ENCODE measurements at regions not wholly inside any gene's neighbourhood (a gene's known extent, or its start where the extent isn't known, plus 50 kb on each side); places are given as distances from the start of the nearest gene placed in this dataset.
"Not testable (repeated sequence)": the region's sequence is repeated elsewhere in the genome, so short reads cannot be mapped to it uniquely, and the experiment has no call there.

DNA sequence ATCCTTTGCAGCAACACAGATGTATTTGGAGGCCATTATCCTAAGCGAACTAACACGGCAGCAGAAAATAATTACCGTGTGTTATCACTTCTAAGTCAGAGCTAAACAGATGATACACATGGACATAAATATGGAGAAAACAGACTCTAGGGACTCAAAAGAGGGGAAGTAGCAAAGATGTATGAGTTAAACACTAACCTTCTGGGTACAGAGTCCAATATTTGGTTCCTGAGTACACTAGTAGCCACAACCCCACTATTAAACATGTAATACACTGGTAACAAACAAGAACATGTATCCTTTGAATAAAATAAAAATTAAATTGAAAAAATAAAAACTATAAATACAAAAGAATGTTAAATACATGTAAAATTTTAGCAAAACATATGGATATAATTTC lies 118.0 kb upstream of the SLITRK5 start:
- H3F3A ChIP-seq (ENCODE audit: insufficient read depth, low read length): no peaks in the 10 kb centered on the region
- no peaks in the 10 kb centered on the region for H3K79me2 ChIP-seq (ENCODE audit: low read length)
- H3K27me3 ChIP-seq (replicated peaks; ENCODE audit: insufficient read depth, low read length): no peaks in the 10 kb centered on the region
- no peak for DNase-seq
- no peaks in the 10 kb centered on the region for H4K20me1 ChIP-seq (ENCODE audit: insufficient read depth, low read length)
- no peak overlapping the region for H3K4me3 ChIP-seq (ENCODE audit: low read length)
- H3K4me1 ChIP-seq (ENCODE audit: low read length): no peaks in the 10 kb centered on the region
- H3K9me3 ChIP-seq (replicated peaks; ENCODE audit: insufficient read depth, low read length): no peaks in the 10 kb centered on the region
- H2AFZ ChIP-seq (ENCODE audit: low read length): no peak overlapping the region
- no peak overlapping the region for H3K27ac ChIP-seq (ENCODE audit: low read length)
- H3K4me2 ChIP-seq (ENCODE audit: low read depth, low read length): no peak overlapping the region
- no peaks in the 10 kb centered on the region for H3K36me3 ChIP-seq (replicated peaks; ENCODE audit: insufficient read depth, low read length)
- TF ChIP-seq, protein P1, sequence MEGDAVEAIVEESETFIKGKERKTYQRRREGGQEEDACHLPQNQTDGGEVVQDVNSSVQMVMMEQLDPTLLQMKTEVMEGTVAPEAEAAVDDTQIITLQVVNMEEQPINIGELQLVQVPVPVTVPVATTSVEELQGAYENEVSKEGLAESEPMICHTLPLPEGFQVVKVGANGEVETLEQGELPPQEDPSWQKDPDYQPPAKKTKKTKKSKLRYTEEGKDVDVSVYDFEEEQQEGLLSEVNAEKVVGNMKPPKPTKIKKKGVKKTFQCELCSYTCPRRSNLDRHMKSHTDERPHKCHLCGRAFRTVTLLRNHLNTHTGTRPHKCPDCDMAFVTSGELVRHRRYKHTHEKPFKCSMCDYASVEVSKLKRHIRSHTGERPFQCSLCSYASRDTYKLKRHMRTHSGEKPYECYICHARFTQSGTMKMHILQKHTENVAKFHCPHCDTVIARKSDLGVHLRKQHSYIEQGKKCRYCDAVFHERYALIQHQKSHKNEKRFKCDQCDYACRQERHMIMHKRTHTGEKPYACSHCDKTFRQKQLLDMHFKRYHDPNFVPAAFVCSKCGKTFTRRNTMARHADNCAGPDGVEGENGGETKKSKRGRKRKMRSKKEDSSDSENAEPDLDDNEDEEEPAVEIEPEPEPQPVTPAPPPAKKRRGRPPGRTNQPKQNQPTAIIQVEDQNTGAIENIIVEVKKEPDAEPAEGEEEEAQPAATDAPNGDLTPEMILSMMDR (IDR thresholded peaks at IDR 0.05; ENCODE audit: low read length): no peak
- no peak for TF ChIP-seq EZH2 (optimal IDR thresholded peaks at IDR 0.05; ENCODE audit: low read depth, low read length)
- TF ChIP-seq EZH2phosphoT487 (IDR thresholded peaks at IDR 0.05; ENCODE audit: low read length): no peak
- H3K9ac ChIP-seq (ENCODE audit: low read length): no peak overlapping the region
- no peaks in the 10 kb centered on the region for H3K9me2 ChIP-seq (replicated peaks; ENCODE audit: insufficient read depth, low read length)

DNA sequence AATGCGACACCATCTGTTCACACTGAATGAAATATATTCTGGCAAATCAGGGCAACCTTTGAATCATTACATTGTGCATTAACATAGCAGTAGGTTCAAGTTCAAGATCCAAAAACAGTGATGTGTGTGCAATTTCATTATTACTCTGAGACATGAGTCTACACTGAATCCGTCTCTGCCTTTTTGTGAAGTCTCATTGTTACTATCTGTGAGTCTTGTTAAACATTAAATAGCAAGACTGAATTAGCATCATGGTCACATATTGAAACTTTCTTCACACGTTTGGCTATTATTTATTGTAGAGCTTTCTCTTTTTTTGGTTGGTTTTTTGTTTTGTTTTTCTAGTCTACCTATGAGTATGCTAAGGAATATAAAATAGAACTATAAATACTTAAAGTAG lies 117.1 kb upstream of the SLITRK5 start:
- no peak overlapping the region for H3K9ac ChIP-seq (ENCODE audit: low read length)
- H2AFZ ChIP-seq (ENCODE audit: low read length): no peak overlapping the region
- TF ChIP-seq, protein P1 (IDR thresholded peaks at IDR 0.05; ENCODE audit: low read length): no peak
- H4K20me1 ChIP-seq (ENCODE audit: insufficient read depth, low read length): no peaks in the 10 kb centered on the region
- no peaks in the 10 kb centered on the region for H3F3A ChIP-seq (ENCODE audit: insufficient read depth, low read length)
- H3K4me1 ChIP-seq (ENCODE audit: low read length): no peaks in the 10 kb centered on the region
- no peak overlapping the region for H3K27ac ChIP-seq (ENCODE audit: low read length)
- DNase-seq: no peak
- H3K27me3 ChIP-seq (replicated peaks; ENCODE audit: insufficient read depth, low read length): no peaks in the 10 kb centered on the region
- H3K9me3 ChIP-seq (replicated peaks; ENCODE audit: insufficient read depth, low read length): no peaks in the 10 kb centered on the region
- H3K36me3 ChIP-seq (replicated peaks; ENCODE audit: insufficient read depth, low read length): no peaks in the 10 kb centered on the region
- H3K79me2 ChIP-seq (ENCODE audit: low read length): no peaks in the 10 kb centered on the region
- no peak overlapping the region for H3K4me2 ChIP-seq (ENCODE audit: low read depth, low read length)
- no peak overlapping the region for H3K4me3 ChIP-seq (ENCODE audit: low read length)
- H3K9me2 ChIP-seq (replicated peaks; ENCODE audit: insufficient read depth, low read length): no peaks in the 10 kb centered on the region

DNA sequence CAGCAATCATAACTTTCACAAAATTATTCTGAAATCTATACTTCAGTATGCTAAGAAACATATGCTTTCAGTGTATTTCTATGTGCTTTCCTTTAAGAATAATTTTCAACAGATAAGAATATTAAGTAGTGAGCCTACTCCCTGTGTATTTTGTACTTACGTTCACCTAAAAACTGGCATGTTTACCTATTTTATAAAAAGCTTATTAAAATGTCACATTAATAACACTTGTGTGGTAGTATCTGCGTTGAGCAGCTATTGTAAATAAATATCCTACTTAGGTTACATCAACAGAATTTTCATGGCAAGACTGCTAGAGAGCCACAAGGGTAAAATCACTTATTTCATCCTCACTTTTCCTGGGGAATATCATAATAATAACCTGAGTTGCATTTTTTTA lies 113.4 kb upstream of the SLITRK5 start:
- DNase-seq: no peak
- H3K9me2 ChIP-seq (replicated peaks; ENCODE audit: insufficient read depth, low read length): no peaks in the 10 kb centered on the region

DNA sequence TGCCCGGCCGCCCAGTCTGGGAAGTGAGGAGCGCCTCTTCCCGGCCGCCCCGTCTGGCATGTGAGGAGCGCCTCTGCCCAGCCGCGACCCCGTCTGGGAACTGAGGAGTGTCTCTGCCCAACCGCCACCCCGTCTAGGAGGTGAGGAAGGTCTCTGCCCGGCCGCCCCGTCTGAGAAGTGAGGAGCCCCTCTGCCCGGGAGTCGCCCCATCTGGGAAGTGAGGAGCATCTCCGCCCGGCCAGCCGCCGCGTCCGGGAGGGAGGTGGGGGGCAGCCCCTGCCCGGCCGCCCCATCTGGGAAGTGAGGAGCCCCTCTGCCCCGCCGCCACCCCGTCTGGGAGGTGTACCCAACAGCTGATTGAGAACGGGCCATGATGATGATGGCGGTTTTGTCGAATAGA lies 109.6 kb upstream of the SLITRK5 start:
- H2AFZ ChIP-seq (ENCODE audit: low read length); H3K4me2 ChIP-seq (ENCODE audit: low read depth, low read length); DNase-seq; H3K27ac ChIP-seq (ENCODE audit: low read length); H3K9ac ChIP-seq (ENCODE audit: low read length); H3K4me3 ChIP-seq (ENCODE audit: low read length); H3K9me3 ChIP-seq (replicated peaks; ENCODE audit: insufficient read depth, low read length); H3K79me2 ChIP-seq (ENCODE audit: low read length); H3K4me1 ChIP-seq (ENCODE audit: low read length); H3K36me3 ChIP-seq (replicated peaks; ENCODE audit: insufficient read depth, low read length); H3K27me3 ChIP-seq (replicated peaks; ENCODE audit: insufficient read depth, low read length); H4K20me1 ChIP-seq (ENCODE audit: insufficient read depth, low read length); H3K9me2 ChIP-seq (replicated peaks; ENCODE audit: insufficient read depth, low read length); H3F3A ChIP-seq (ENCODE audit: insufficient read depth, low read length): not testable (repeated sequence)

More for the DNA sequence above, 113.4 kb upstream of the SLITRK5 start:
- H3K9me3 ChIP-seq (replicated peaks; ENCODE audit: insufficient read depth, low read length): no peaks in the 10 kb centered on the region
- no peaks in the 10 kb centered on the region for H4K20me1 ChIP-seq (ENCODE audit: insufficient read depth, low read length)
- no peak overlapping the region for H3K9ac ChIP-seq (ENCODE audit: low read length)
- no peaks in the 10 kb centered on the region for H3K36me3 ChIP-seq (replicated peaks; ENCODE audit: insufficient read depth, low read length)
- H3K4me2 ChIP-seq (ENCODE audit: low read depth, low read length): no peak overlapping the region
- no peaks in the 10 kb centered on the region for H3F3A ChIP-seq (ENCODE audit: insufficient read depth, low read length)
- H3K4me1 ChIP-seq (ENCODE audit: low read length): no peaks in the 10 kb centered on the region
- H3K4me3 ChIP-seq (ENCODE audit: low read length): no peak overlapping the region
- no peak overlapping the region for H2AFZ ChIP-seq (ENCODE audit: low read length)
- H3K79me2 ChIP-seq (ENCODE audit: low read length): no peaks in the 10 kb centered on the region
- no peaks in the 10 kb centered on the region for H3K27me3 ChIP-seq (replicated peaks; ENCODE audit: insufficient read depth, low read length)
- H3K27ac ChIP-seq (ENCODE audit: low read length): no peak overlapping the region
- TF ChIP-seq, protein P1 (IDR thresholded peaks at IDR 0.05; ENCODE audit: low read length): no peak
- TF ChIP-seq EZH2 (optimal IDR thresholded peaks at IDR 0.05; ENCODE audit: low read depth, low read length): no peak
- TF ChIP-seq EZH2phosphoT487 (IDR thresholded peaks at IDR 0.05; ENCODE audit: low read length): no peak

Data from MM.1S (cell line).